HepG2 (cell line): ENCODE measurements at regions not wholly inside any gene's neighbourhood (a gene's known extent, or its start where the extent isn't known, plus 50 kb on each side); places are given as distances from the start of the nearest gene placed in this dataset.

Experiments used
- BRD4 ChIP-seq: sonication (generic); formaldehyde crosslinking; IDR thresholded peaks from 2 replicates; pipeline ENCODE4 v1.4.0; 2020; ENCODE audit warnings: missing genetic modification reagents
- KAT2B ChIP-seq: fragments of 150-350 bp; IDR thresholded peaks from 2 replicates; pipeline ENCODE4 v1.6.1; 2014; ENCODE audit warnings: low read depth, low read length, borderline replicate concordance
- NFE2L1 ChIP-seq: sonication (generic); formaldehyde crosslinking; IDR thresholded peaks from 2 replicates; pipeline ENCODE4 v1.4.0; 2020; ENCODE audit warnings: missing genetic modification reagents, mild to moderate bottlenecking, borderline replicate concordance
- SNAPC2 ChIP-seq: sonication (generic); formaldehyde crosslinking; IDR thresholded peaks from 2 replicates; pipeline ENCODE4 v1.8.1; 2022; ENCODE audit warnings: mild to moderate bottlenecking, missing genetic modification reagents
- TOE1 ChIP-seq: sonication (generic); formaldehyde crosslinking; IDR thresholded peaks from 2 replicates; pipeline ENCODE4 v1.4.0; 2020; ENCODE audit warnings: mild to moderate bottlenecking, missing genetic modification reagents
- ZNF160 ChIP-seq: sonication (generic); formaldehyde crosslinking; IDR thresholded peaks from 2 replicates; pipeline ENCODE4 v1.8.0; 2022; ENCODE audit warnings: mild to moderate bottlenecking, inconsistent platforms, missing genetic modification reagents
- ZNF382 ChIP-seq: sonication (generic); formaldehyde crosslinking; IDR thresholded peaks from 2 replicates; pipeline ENCODE4 v1.5.0; 2020; ENCODE audit warnings: missing genetic modification reagents, mild to moderate bottlenecking, borderline replicate concordance
- ZNF652 ChIP-seq: IDR thresholded peaks from 2 replicates; pipeline ENCODE4 v1.6.1; 2016; ENCODE audit warnings: low read depth, borderline replicate concordance
- ZNF670 ChIP-seq: sonication (generic); formaldehyde crosslinking; IDR thresholded peaks from 2 replicates; pipeline ENCODE4 v1.8.0; 2022; ENCODE audit warnings: mild to moderate bottlenecking, missing genetic modification reagents, borderline replicate concordance
- ZNF777 ChIP-seq: sonication (generic); formaldehyde crosslinking; IDR thresholded peaks from 2 replicates; pipeline ENCODE4 v1.4.0; 2020; ENCODE audit warnings: missing genetic modification reagents
- TF ChIP-seq, protein P1 (sequence below): sonication (generic); formaldehyde crosslinking; IDR thresholded peaks from 2 replicates; pipeline ENCODE4 v1.5.1; 2020; ENCODE audit warnings: missing genetic modification reagents, mild to moderate bottlenecking, borderline replicate concordance
- TF ChIP-seq, protein P2 (sequence below): sonication (generic); formaldehyde crosslinking; IDR thresholded peaks from 2 replicates; pipeline ENCODE4 v1.5.1; 2020; ENCODE audit warnings: mild to moderate bottlenecking, missing genetic modification reagents, borderline replicate concordance
- TF ChIP-seq, protein P3 (sequence below): IDR thresholded peaks from 2 replicates; pipeline ENCODE4 v1.6.1; 2016
- TF ChIP-seq, protein P4 (sequence below): sonication (generic); formaldehyde crosslinking; IDR thresholded peaks from 2 replicates; pipeline ENCODE4 v1.8.0; 2022; ENCODE audit warnings: missing genetic modification reagents, mild to moderate bottlenecking, inconsistent platforms, borderline replicate concordance
- TF ChIP-seq, protein P5 (sequence below): sonication (generic); formaldehyde crosslinking; conservative IDR thresholded peaks from 2 replicates; pipeline ENCODE4 v1.8.1; 2023; ENCODE audit warnings: missing genetic modification reagents
- TF ChIP-seq, protein P6 (sequence below): IDR thresholded peaks from 2 replicates; pipeline ENCODE4 v1.6.1; 2016; ENCODE audit warnings: low read depth, borderline replicate concordance
- TF ChIP-seq, protein P7 (sequence below): sonication (generic); formaldehyde crosslinking; IDR thresholded peaks from 2 replicates; pipeline ENCODE4 v1.4.0; 2020; ENCODE audit warnings: missing genetic modification reagents

DNA sequence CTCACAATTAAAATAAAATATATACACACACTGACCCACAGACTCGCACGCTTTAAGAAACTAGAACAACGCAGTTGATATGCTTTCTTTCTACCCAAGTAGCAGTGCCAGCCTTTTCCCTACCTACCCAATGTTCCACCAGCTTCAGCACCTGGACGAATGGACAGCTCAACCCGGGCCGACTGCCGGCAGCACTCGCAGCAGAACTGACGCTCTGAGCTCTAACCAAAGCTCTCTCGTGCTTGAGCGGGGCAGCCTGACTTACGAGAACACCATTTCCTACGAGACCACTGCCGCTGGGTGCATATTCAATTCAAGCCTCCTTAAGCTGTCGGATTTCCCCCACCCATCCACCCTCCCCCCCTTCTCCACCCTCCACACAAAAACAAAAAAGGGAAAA, 127.4 kb upstream of the DPYD start (continued):
- TF ChIP-seq ZNF160 = peak; percentile 33; the same call in 1 of the 2 replicates
- TF ChIP-seq ZNF652 = no peak
- TF ChIP-seq ZNF382 (CRISPR knock-in tag) = no peak
- TF ChIP-seq, protein P1, sequence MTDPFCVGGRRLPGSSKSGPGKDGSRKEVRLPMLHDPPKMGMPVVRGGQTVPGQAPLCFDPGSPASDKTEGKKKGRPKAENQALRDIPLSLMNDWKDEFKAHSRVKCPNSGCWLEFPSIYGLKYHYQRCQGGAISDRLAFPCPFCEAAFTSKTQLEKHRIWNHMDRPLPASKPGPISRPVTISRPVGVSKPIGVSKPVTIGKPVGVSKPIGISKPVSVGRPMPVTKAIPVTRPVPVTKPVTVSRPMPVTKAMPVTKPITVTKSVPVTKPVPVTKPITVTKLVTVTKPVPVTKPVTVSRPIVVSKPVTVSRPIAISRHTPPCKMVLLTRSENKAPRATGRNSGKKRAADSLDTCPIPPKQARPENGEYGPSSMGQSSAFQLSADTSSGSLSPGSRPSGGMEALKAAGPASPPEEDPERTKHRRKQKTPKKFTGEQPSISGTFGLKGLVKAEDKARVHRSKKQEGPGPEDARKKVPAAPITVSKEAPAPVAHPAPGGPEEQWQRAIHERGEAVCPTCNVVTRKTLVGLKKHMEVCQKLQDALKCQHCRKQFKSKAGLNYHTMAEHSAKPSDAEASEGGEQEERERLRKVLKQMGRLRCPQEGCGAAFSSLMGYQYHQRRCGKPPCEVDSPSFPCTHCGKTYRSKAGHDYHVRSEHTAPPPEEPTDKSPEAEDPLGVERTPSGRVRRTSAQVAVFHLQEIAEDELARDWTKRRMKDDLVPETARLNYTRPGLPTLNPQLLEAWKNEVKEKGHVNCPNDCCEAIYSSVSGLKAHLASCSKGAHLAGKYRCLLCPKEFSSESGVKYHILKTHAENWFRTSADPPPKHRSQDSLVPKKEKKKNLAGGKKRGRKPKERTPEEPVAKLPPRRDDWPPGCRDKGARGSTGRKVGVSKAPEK (CRISPR knock-in tag) = no peak
- TF ChIP-seq, protein P2, sequence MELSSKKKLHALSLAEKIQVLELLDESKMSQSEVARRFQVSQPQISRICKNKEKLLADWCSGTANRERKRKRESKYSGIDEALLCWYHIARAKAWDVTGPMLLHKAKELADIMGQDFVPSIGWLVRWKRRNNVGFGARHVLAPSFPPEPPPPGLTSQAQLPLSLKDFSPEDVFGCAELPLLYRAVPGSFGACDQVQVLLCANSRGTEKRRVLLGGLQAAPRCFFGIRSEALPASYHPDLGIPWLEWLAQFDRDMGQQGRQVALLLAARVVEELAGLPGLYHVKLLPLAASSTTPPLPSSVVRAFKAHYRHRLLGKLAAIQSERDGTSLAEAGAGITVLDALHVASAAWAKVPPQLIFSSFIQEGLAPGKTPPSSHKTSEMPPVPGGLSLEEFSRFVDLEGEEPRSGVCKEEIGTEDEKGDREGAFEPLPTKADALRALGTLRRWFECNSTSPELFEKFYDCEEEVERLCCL (CRISPR knock-in tag) = no peak
- TF ChIP-seq, protein P3, sequence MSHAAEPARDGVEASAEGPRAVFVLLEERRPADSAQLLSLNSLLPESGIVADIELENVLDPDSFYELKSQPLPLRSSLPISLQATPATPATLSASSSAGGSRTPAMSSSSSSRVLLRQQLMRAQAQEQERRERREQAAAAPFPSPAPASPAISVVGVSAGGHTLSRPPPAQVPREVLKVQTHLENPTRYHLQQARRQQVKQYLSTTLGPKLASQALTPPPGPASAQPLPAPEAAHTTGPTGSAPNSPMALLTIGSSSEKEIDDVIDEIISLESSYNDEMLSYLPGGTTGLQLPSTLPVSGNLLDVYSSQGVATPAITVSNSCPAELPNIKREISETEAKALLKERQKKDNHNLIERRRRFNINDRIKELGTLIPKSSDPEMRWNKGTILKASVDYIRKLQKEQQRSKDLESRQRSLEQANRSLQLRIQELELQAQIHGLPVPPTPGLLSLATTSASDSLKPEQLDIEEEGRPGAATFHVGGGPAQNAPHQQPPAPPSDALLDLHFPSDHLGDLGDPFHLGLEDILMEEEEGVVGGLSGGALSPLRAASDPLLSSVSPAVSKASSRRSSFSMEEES (CRISPR knock-in tag) = peak; percentile 47; the same call in 1 of the 2 replicates
- TF ChIP-seq, protein P4, sequence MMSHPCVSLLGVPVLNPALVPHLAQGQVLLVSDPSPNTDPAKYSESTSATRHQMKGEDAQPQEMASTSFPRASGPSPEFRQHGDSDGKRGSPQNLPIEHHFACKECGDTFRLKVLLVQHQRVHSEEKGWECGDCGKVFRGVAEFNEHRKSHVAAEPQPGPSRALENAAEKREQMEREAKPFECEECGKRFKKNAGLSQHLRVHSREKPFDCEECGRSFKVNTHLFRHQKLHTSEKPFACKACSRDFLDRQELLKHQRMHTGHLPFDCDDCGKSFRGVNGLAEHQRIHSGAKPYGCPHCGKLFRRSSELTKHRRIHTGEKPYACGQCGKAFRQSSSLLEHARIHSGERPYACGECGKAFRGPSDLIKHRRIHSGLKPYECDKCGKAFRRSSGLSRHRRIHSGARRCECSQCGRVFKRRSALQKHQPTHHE (CRISPR knock-in tag) = no peak
- TF ChIP-seq KAT2B = no peak
- TF ChIP-seq SNAPC2 = no peak
- TF ChIP-seq, protein P5, sequence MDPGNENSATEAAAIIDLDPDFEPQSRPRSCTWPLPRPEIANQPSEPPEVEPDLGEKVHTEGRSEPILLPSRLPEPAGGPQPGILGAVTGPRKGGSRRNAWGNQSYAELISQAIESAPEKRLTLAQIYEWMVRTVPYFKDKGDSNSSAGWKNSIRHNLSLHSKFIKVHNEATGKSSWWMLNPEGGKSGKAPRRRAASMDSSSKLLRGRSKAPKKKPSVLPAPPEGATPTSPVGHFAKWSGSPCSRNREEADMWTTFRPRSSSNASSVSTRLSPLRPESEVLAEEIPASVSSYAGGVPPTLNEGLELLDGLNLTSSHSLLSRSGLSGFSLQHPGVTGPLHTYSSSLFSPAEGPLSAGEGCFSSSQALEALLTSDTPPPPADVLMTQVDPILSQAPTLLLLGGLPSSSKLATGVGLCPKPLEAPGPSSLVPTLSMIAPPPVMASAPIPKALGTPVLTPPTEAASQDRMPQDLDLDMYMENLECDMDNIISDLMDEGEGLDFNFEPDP (CRISPR knock-in tag) = no peak
- TF ChIP-seq BRD4 = no peak
- TF ChIP-seq, protein P6, sequence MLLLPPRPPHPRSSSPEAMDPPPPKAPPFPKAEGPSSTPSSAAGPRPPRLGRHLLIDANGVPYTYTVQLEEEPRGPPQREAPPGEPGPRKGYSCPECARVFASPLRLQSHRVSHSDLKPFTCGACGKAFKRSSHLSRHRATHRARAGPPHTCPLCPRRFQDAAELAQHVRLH (CRISPR knock-in tag) = peak; percentile 67; the same call in 1 of the 2 replicates
- TF ChIP-seq ZNF777 (CRISPR knock-in tag) = 0 out of 2 replicates have a peak, but pooled peaks have one; percentile 40
- TF ChIP-seq, protein P7, sequence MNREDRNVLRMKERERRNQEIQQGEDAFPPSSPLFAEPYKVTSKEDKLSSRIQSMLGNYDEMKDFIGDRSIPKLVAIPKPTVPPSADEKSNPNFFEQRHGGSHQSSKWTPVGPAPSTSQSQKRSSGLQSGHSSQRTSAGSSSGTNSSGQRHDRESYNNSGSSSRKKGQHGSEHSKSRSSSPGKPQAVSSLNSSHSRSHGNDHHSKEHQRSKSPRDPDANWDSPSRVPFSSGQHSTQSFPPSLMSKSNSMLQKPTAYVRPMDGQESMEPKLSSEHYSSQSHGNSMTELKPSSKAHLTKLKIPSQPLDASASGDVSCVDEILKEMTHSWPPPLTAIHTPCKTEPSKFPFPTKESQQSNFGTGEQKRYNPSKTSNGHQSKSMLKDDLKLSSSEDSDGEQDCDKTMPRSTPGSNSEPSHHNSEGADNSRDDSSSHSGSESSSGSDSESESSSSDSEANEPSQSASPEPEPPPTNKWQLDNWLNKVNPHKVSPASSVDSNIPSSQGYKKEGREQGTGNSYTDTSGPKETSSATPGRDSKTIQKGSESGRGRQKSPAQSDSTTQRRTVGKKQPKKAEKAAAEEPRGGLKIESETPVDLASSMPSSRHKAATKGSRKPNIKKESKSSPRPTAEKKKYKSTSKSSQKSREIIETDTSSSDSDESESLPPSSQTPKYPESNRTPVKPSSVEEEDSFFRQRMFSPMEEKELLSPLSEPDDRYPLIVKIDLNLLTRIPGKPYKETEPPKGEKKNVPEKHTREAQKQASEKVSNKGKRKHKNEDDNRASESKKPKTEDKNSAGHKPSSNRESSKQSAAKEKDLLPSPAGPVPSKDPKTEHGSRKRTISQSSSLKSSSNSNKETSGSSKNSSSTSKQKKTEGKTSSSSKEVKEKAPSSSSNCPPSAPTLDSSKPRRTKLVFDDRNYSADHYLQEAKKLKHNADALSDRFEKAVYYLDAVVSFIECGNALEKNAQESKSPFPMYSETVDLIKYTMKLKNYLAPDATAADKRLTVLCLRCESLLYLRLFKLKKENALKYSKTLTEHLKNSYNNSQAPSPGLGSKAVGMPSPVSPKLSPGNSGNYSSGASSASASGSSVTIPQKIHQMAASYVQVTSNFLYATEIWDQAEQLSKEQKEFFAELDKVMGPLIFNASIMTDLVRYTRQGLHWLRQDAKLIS = no peak
- TF ChIP-seq ZNF670 = no peak
- TF ChIP-seq NFE2L1 (CRISPR knock-in tag) = no peak
- no peak for TF ChIP-seq TOE1 (CRISPR knock-in tag)
